CD4-positive, CD25-positive, alpha-beta regulatory T cell (primary cell): ENCODE measurements at regions not wholly inside any gene's neighbourhood (a gene's known extent, or its start where the extent isn't known, plus 50 kb on each side); places are given as distances from the start of the nearest gene placed in this dataset.

Experiments used
- ATAC-seq, 2 donors: fragments of 150-1000 bp; cut with Tn5 transposase; one replicate each; pipeline ENCODE4 v1.10.0; 2021; ENCODE audit warnings: low read depth in 2 of 2, moderate number of reproducible peaks in 2 of 2, moderate library complexity in 1 of 2
- DNase-seq, 3 donors: peaks; one replicate each; pipeline versions ENCODE4 v3.0.0 to v3.0.0-alpha.2; 2012 to 2022; ENCODE audit warnings: mixed read lengths in 1 of 3
- H3K27ac ChIP-seq: one replicate; pipeline ENCODE4 v1.7.0; 2013; ENCODE audit warnings: mild to moderate bottlenecking, low read length; ENCODE audit not compliant: insufficient read depth, poor library complexity, severe bottlenecking
- H3K27me3 ChIP-seq: one replicate; pipeline ENCODE4 v1.7.0; 2013; ENCODE audit warnings: low read length; ENCODE audit not compliant: control insufficient read depth, insufficient read depth
- H3K36me3 ChIP-seq: one replicate; pipeline ENCODE4 v1.7.0; 2013; ENCODE audit warnings: mild to moderate bottlenecking, low read length, moderate library complexity; ENCODE audit not compliant: control insufficient read depth, insufficient read depth
- H3K4me1 ChIP-seq: 2 replicates; pipeline ENCODE4 v1.7.0; 2013; ENCODE audit warnings: mild to moderate bottlenecking, low read length; ENCODE audit not compliant: insufficient read depth, control insufficient read depth, poor library complexity, severe bottlenecking
- H3K4me3 ChIP-seq: one replicate; pipeline ENCODE4 v1.7.0; 2013; ENCODE audit warnings: low read depth, mild to moderate bottlenecking, low read length, moderate library complexity
- H3K9me3 ChIP-seq, 2 experiments: 1 replicate in 1 of 2; 2 replicates in 1 of 2; pipeline ENCODE4 v1.7.0; 2013; ENCODE audit warnings: low read length in 2 of 2, mild to moderate bottlenecking in 1 of 2, moderate library complexity in 1 of 2; ENCODE audit not compliant: control insufficient read depth in 2 of 2
- H3K27ac Mint-ChIP-seq, 3 donors: one replicate each; pipeline ENCODE4 v1.8.0; 2020 to 2022; ENCODE audit warnings: mild to moderate bottlenecking in 3 of 3, mixed read lengths in 3 of 3, moderate library complexity in 2 of 3
- H3K27me3 Mint-ChIP-seq: one replicate; pipeline ENCODE4 v1.8.0; 2022; ENCODE audit warnings: mild to moderate bottlenecking, mixed read lengths
- H3K36me3 Mint-ChIP-seq: one replicate; pipeline ENCODE4 v1.8.0; 2020; ENCODE audit warnings: mixed read lengths
- H3K4me1 Mint-ChIP-seq, 4 donors: one replicate each; pipeline ENCODE4 v1.8.0; 2020 to 2022; ENCODE audit warnings: mixed read lengths in 4 of 4, mild to moderate bottlenecking in 1 of 4
- H3K4me3 Mint-ChIP-seq, 4 donors: one replicate each; pipeline ENCODE4 v1.8.0; 2020 to 2022; ENCODE audit warnings: mild to moderate bottlenecking in 4 of 4, mixed read lengths in 4 of 4, moderate library complexity in 3 of 4
- H3K9me3 Mint-ChIP-seq, 7 donors: one replicate each; pipeline ENCODE4 v1.8.0; 2020 to 2022; ENCODE audit warnings: mixed read lengths in 7 of 7, mild to moderate bottlenecking in 3 of 7, moderate library complexity in 2 of 7

DNA sequence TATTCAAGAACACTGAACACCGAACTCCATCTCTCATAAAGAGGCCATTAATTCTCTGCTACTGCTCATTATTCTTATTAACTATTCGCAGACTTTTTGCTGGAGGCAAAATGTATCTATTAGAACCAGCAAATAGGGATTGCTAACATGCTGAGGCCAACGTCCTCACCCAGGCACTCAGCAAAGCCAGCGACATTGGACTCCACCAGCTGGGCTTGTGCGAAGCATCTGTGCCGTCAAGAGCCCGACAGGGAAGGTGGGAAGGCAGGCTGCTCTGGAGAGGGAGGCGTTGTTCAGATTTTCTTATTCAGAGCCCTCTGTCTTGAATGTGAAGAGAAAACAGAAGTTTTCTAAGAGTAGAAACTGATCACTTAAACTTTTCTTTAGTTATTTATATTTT lies 615.6 kb upstream of the KIRREL3 start:
- no peaks in the 10 kb centered on the region for H3K27me3 ChIP-seq
- no peaks in the 10 kb centered on the region for H3K36me3 ChIP-seq
- no peak overlapping the region for H3K27ac ChIP-seq
- ATAC-seq (no peak), DNase-seq (no peak)
- Mint-ChIP-seq H3K4me3 (no peak overlapping the region), H3K4me1 (no peaks in the 10 kb centered on the region), H3K9me3 (no peaks in the 10 kb centered on the region), H3K36me3 (no peaks in the 10 kb centered on the region), H3K27me3 (no peaks in the 10 kb centered on the region), H3K27ac (no peak overlapping the region)
- no peaks in the 10 kb centered on the region for H3K4me1 ChIP-seq
- H3K4me3 ChIP-seq: no peak overlapping the region
- no peaks in the 10 kb centered on the region for H3K9me3 ChIP-seq

DNA sequence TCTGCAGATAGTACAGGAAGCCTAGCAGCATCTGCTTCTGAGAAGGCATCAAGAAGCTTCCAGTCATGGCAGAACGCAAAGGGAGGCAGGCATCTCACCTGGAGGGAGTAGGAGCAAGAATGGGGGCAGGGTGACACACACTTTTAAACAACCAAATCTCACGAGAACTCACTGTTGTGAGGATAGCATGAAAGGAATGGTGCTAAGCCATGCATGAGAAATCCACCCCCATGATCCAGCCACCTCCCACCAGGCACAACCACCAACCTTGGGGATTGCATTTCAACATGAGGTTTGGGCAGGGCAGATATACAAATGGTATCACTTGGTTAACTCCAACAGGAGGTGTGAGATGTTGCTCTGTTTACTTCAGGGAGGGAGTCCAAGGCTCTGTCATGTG lies 612.0 kb upstream of the KIRREL3 start:
- H3K4me3 Mint-ChIP-seq: no peak overlapping the region

DNA sequence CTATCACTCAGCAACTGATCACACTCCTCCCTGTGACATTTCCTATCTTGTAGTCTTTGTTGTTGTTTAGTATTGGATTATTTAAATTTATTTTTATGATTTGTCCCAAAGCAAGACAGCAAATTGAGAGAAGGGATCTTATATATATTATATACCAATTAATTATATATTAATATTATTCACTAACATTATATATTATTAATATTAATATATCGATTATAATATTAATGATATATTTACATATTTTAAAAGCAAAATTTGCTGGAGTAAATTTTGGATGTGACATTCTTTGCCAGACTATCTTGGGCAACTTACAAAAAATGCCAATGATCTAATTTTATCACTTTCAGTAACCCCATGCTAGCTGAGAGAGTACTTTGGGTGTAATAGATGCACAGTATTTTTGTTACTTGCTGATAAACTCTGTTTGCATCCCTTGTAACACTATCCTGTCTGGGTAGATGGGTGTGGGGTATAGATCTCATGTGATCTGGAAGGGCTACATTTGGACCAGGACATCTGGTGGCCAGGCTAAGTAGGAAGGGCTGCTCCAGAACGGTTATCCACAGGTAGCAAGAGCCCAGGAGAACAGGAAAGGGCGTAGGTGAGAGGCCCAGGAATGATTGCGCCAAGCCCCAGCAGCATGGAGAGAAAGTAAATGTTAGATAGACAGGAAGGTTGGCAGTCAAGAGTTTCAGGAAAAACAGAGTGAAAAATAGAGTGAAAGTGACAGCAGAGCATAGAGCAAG lies 608.6 kb upstream of the KIRREL3 start:
- no peaks in the 10 kb centered on the region for H3K36me3 Mint-ChIP-seq
- no peaks in the 10 kb centered on the region for H3K27me3 Mint-ChIP-seq
- Histone ChIP-seq H3K27ac (no peak overlapping the region), H3K36me3 (no peaks in the 10 kb centered on the region), H3K9me3 (no peaks in the 10 kb centered on the region), H3K4me1 (no peaks in the 10 kb centered on the region), H3K4me3 (no peak overlapping the region), H3K27me3 (no peaks in the 10 kb centered on the region)
- no peak overlapping the region for H3K4me3 Mint-ChIP-seq
- no peaks in the 10 kb centered on the region for H3K4me1 Mint-ChIP-seq
- no peak for DNase-seq
- no peak overlapping the region for H3K27ac Mint-ChIP-seq
- H3K9me3 Mint-ChIP-seq: peaks cover 0 to 4% (median 0%) of the 10 kb centered on the region in 7 donors
- no peak for ATAC-seq

More for the DNA sequence above, 612.0 kb upstream of the KIRREL3 start:
- H3K36me3 ChIP-seq: no peaks in the 10 kb centered on the region
- no peak overlapping the region for H3K4me3 ChIP-seq
- no peak overlapping the region for H3K27ac ChIP-seq
- H3K36me3 Mint-ChIP-seq: no peaks in the 10 kb centered on the region
- no peaks in the 10 kb centered on the region for H3K4me1 Mint-ChIP-seq
- ATAC-seq (no peak), DNase-seq (no peak)
- H3K4me1 ChIP-seq: no peaks in the 10 kb centered on the region
- no peaks in the 10 kb centered on the region for H3K27me3 ChIP-seq
- no peaks in the 10 kb centered on the region for H3K27me3 Mint-ChIP-seq
- H3K27ac Mint-ChIP-seq: no peak overlapping the region
- H3K9me3 Mint-ChIP-seq: peaks cover 0 to 4% (median 0%) of the 10 kb centered on the region in 7 donors
- no peaks in the 10 kb centered on the region for H3K9me3 ChIP-seq

DNA sequence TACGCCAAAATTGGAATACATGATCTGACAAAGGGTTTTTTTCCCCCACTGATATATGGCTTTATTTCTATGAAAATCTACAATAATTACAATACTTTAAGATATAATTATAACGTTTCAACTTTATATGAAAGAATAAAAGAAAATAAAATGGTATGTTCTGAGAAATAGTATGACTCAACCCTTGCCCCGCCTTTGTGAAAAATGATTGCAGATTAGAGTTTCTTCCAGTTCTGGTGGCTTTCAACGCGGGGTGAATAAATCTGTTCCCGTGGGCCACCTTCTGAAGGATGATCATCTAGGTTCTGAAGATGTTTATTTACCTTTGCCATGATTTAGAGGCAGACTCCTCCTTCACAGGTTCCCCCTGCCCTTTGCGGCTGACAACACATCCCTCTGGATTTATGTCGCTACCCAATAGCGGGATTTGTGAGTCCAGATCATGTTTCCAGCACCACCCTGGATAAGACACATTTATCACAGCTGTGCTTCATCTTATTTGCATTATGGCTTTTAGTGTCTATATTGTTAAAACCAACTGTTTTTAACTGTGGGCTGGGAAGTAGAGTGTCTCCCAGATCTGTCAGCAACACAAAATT lies 607.0 kb upstream of the KIRREL3 start:
- no peaks in the 10 kb centered on the region for H3K4me1 ChIP-seq
- Mint-ChIP-seq H3K27me3 (no peaks in the 10 kb centered on the region), H3K27ac (no peak overlapping the region), H3K36me3 (no peaks in the 10 kb centered on the region), H3K4me3 (no peak overlapping the region), H3K4me1 (no peaks in the 10 kb centered on the region), H3K9me3 (peaks cover 0 to 6% (median 0%) of the 10 kb centered on the region in 7 donors)
- no peaks in the 10 kb centered on the region for H3K27me3 ChIP-seq
- no peaks in the 10 kb centered on the region for H3K36me3 ChIP-seq
- no peak overlapping the region for H3K4me3 ChIP-seq
- no peak overlapping the region for H3K27ac ChIP-seq
- DNase-seq: no peak
- H3K9me3 ChIP-seq: no peaks in the 10 kb centered on the region
- no peak for ATAC-seq

DNA sequence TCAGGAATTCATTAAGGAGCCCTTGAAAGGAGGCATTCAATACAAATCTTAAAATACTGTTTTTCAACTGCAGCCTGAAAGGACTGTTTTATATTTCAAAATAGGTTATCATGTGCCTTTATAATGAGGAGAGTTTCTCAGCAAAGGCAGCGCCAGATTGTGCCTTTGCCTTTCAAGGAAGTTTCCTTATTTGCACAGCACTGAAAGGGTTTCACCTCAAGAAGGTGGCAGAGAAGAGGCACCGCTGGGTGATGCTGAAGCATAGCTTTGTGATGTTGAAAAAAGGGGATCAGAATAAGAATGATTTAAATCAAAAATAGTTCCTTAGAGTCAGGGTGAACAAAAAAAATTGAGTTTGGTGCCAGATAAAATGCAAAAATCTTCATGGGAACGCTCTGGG lies 601.0 kb upstream of the KIRREL3 start:
- no peak for DNase-seq
- H3K9me3 ChIP-seq: no peaks in the 10 kb centered on the region
- no peaks in the 10 kb centered on the region for H3K4me1 ChIP-seq
- Mint-ChIP-seq H3K36me3 (no peaks in the 10 kb centered on the region), H3K4me1 (no peaks in the 10 kb centered on the region), H3K27ac (no peak overlapping the region), H3K4me3 (no peak overlapping the region), H3K9me3 (peaks cover 0 to 3% (median 0%) of the 10 kb centered on the region in 7 donors), H3K27me3 (no peaks in the 10 kb centered on the region)
- no peaks in the 10 kb centered on the region for H3K27me3 ChIP-seq
- no peak overlapping the region for H3K4me3 ChIP-seq
- no peak for ATAC-seq
- no peaks in the 10 kb centered on the region for H3K36me3 ChIP-seq
- H3K27ac ChIP-seq: no peak overlapping the region

DNA sequence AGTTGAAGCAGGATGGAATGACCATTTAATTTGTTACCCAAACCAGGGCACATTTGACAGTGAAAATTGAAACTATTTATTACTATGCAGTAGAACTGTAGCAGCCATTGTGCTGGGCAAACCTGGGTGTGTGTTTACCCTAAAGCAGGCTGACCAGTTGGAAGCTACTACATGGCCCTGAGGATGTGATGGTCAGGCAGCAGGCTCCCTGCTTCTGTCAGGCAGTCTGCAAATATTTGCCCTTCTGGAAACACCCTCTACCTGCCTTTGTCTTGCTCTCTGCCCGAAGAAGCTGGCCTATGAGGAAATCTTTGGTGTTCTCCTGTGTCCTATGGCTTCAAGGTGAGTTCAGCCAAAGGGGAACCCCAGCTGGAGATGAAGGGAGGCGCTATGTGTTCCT lies 600.1 kb upstream of the KIRREL3 start:
- H3K4me1 Mint-ChIP-seq: no peaks in the 10 kb centered on the region
- peaks cover 0 to 2% (median 0%) of the 10 kb centered on the region in 7 donors for H3K9me3 Mint-ChIP-seq
- no peak overlapping the region for H3K4me3 Mint-ChIP-seq

DNA sequence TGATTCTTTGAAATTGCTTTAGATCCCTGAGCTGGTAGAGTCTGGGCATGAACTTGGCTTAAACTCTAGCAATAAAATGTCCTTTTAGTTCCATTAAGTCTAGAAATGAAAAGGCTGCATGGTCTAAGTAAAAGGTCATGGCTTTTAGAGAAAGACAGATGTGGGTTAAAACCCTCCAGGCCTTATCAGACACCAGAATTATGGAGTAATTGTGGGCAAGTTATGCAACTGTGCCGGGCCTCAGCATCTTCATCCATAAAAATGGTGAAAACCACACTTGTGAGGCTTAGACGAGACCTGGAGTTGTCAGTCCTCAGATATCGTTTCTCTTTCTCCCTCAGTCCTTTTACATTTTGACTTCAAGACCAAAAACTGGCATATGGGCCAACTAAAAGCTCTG lies 597.9 kb upstream of the KIRREL3 start:
- Mint-ChIP-seq H3K4me3 (no peak overlapping the region), H3K27me3 (no peaks in the 10 kb centered on the region)

More for the DNA sequence above, 600.1 kb upstream of the KIRREL3 start:
- Histone ChIP-seq H3K27ac (no peak overlapping the region), H3K4me3 (no peak overlapping the region), H3K27me3 (no peaks in the 10 kb centered on the region), H3K36me3 (no peaks in the 10 kb centered on the region), H3K9me3 (no peaks in the 10 kb centered on the region), H3K4me1 (no peaks in the 10 kb centered on the region)
- Mint-ChIP-seq H3K27me3 (no peaks in the 10 kb centered on the region), H3K36me3 (no peaks in the 10 kb centered on the region), H3K27ac (no peak overlapping the region)
- ATAC-seq (no peak), DNase-seq (no peak)

DNA sequence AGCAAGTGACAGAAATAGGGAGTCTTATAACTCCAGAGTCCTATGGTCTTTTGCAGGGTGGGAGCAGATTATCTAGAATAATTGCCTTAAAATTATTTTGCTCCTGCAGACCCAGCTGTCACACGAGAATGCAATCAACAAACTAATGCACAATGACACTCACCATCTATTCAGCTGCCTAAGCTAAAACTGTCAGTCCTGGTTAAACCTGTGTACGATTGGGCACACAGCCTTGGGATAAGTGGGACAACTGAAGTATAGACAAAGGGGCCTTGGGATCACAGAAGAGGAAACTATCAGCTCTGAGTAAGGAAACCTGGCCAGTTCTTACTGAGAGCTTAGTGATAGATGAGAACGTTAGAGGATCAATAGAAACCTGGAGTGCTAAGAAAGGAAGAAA lies 595.9 kb upstream of the KIRREL3 start:
- ATAC-seq (no peak), DNase-seq (no peak)
- H3K27me3 Mint-ChIP-seq: no peaks in the 10 kb centered on the region
- Histone ChIP-seq H3K9me3 (no peaks in the 10 kb centered on the region), H3K27me3 (no peaks in the 10 kb centered on the region), H3K4me1 (no peaks in the 10 kb centered on the region), H3K4me3 (no peak overlapping the region), H3K36me3 (no peaks in the 10 kb centered on the region), H3K27ac (no peak overlapping the region)
- no peak overlapping the region for H3K27ac Mint-ChIP-seq
- H3K9me3 Mint-ChIP-seq: peaks cover 0 to 1% (median 0%) of the 10 kb centered on the region in 7 donors
- H3K4me1 Mint-ChIP-seq: no peaks in the 10 kb centered on the region
- H3K4me3 Mint-ChIP-seq: no peak overlapping the region
- no peaks in the 10 kb centered on the region for H3K36me3 Mint-ChIP-seq

More for the DNA sequence above, 597.9 kb upstream of the KIRREL3 start:
- no peak overlapping the region for H3K4me3 ChIP-seq
- no peaks in the 10 kb centered on the region for H3K4me1 Mint-ChIP-seq
- ATAC-seq: no peak
- H3K36me3 ChIP-seq: no peaks in the 10 kb centered on the region
- H3K27ac Mint-ChIP-seq: no peak overlapping the region
- H3K4me1 ChIP-seq: no peaks in the 10 kb centered on the region
- no peak for DNase-seq
- H3K27ac ChIP-seq: no peak overlapping the region
- H3K9me3 Mint-ChIP-seq: peaks cover 0 to 2% (median 0%) of the 10 kb centered on the region in 7 donors
- H3K36me3 Mint-ChIP-seq: no peaks in the 10 kb centered on the region
- H3K9me3 ChIP-seq: no peaks in the 10 kb centered on the region
- no peaks in the 10 kb centered on the region for H3K27me3 ChIP-seq
